Activated CD8-positive, alpha-beta memory T cell treated with anti-CD3 and anti-CD28 coated beads, Interleukin-2, amount 10 ng/mL, durations not matched to agents 7 days and 5 days (primary cell): ENCODE measurements at regions not wholly inside any gene's neighbourhood (a gene's known extent, or its start where the extent isn't known, plus 50 kb on each side); places are given as distances from the start of the nearest gene placed in this dataset.

Experiments used
- ATAC-seq: fragments of 150-1000 bp; cut with Tn5 transposase; one replicate; pipeline ENCODE4 v1.10.0; 2021; ENCODE audit warnings: moderate library complexity
- CTCF ChIA-PET: fragments of 350-600 bp; sonication (Branson Sonifier 250); formaldehyde crosslinking; loops from one replicate; lab custom pipeline; 2021; ENCODE audit warnings: antibody characterized with exemption; lab: Charles Lee
- DNase-seq: peaks from one replicate; pipeline ENCODE4 v3.0.0-alpha.2; 2020
- H3K27ac Mint-ChIP-seq: one replicate; pipeline ENCODE4 v1.8.0; 2021; ENCODE audit warnings: mild to moderate bottlenecking, mixed read lengths
- H3K27me3 Mint-ChIP-seq: one replicate; pipeline ENCODE4 v1.8.0; 2021; ENCODE audit warnings: mixed read lengths
- H3K36me3 Mint-ChIP-seq: one replicate; pipeline ENCODE4 v1.8.0; 2021; ENCODE audit warnings: mild to moderate bottlenecking, mixed read lengths
- H3K4me1 Mint-ChIP-seq: one replicate; pipeline ENCODE4 v1.8.0; 2021; ENCODE audit warnings: mixed read lengths
- H3K4me3 Mint-ChIP-seq: one replicate; pipeline ENCODE4 v1.8.0; 2021; ENCODE audit warnings: mild to moderate bottlenecking, moderate library complexity, mixed read lengths
- H3K9me3 Mint-ChIP-seq: one replicate; pipeline ENCODE4 v1.8.0; 2022; ENCODE audit warnings: low read depth, mixed read lengths

GRCh38 chr16:87194172-87194571 is 123.0 kb downstream of the C16orf95 start:
- Mint-ChIP-seq H3K9me3 (peaks cover 5% of the 10 kb centered on the region), H3K4me3 (no peak overlapping the region), H3K4me1 (no peaks in the 10 kb centered on the region), H3K27ac (no peak overlapping the region), H3K27me3 (peaks cover 3% of the 10 kb centered on the region), H3K36me3 (no peaks in the 10 kb centered on the region)
- CTCF ChIA-PET = no interaction called here
- DNase-seq (no peak), ATAC-seq (no peak)

DNA sequence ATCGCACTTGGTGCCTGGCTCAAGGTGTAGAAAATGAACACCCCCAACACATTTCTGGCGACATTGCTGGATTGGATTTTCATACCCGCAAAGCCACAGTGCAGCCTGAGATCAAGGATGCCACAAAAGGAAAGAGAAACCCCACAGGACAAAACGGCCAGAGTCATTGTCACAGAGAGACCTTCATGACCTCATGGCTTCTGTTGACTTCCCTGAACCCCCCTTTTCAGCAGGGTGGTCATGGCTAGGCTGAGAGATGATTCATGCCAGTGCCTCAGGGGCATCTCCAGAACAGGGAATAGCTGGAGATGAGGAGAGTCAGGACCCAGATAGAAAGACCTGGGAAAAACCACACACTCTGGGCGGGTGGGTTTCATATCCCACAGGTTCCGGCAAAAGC is 122.0 kb downstream of the C16orf95 start:
- ATAC-seq = no peak
- no peak overlapping the region for H3K27ac Mint-ChIP-seq
- no peak overlapping the region for H3K4me3 Mint-ChIP-seq
- no peak for DNase-seq
- CTCF ChIA-PET = no interaction called here
- H3K27me3 Mint-ChIP-seq = peaks cover 3% of the 10 kb centered on the region
- peaks cover 5% of the 10 kb centered on the region for H3K9me3 Mint-ChIP-seq
- H3K36me3 Mint-ChIP-seq = no peaks in the 10 kb centered on the region
- H3K4me1 Mint-ChIP-seq = no peaks in the 10 kb centered on the region

DNA sequence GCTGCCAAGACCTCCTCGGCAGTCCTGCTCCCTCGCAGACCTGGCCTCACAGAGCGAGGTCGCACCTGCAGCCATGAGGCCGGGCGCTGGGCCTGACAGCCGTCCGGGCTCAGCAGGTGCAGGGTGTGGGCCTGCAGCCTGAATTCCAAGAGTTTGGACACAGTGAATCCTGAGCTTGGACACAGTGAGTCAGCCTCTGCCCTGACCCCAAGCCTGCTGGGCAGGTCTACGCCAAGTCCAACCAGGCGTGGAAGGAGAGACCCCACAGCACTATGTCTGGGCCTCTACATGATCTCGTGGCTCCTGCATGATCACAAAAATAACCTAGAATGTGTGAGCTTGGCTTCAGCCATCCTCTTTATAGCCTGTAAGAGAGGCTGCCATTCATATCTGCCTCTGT is 121.0 kb downstream of the C16orf95 start:
- peaks cover 3% of the 10 kb centered on the region for H3K27me3 Mint-ChIP-seq
- DNase-seq (no peak), ATAC-seq (no peak)
- no peak overlapping the region for H3K27ac Mint-ChIP-seq
- no peaks in the 10 kb centered on the region for H3K4me1 Mint-ChIP-seq
- CTCF ChIA-PET = no interaction called here
- no peak overlapping the region for H3K4me3 Mint-ChIP-seq
- H3K36me3 Mint-ChIP-seq = no peaks in the 10 kb centered on the region
- H3K9me3 Mint-ChIP-seq = no peaks in the 10 kb centered on the region

- Mint-ChIP-seq H3K36me3 (no peaks in the 10 kb centered on the region), H3K9me3 (no peaks in the 10 kb centered on the region), H3K4me1 (no peaks in the 10 kb centered on the region), H3K27ac (no peak overlapping the region), H3K4me3 (no peak overlapping the region), H3K27me3 (peaks cover 3% of the 10 kb centered on the region)
- CTCF ChIA-PET = no interaction called here
- DNase-seq = no peak
- ATAC-seq = no peak
Measured at GRCh38 chr16:87196661-87197060, 120.5 kb downstream of the C16orf95 start.

GRCh38 chr16:87198328-87198832 is 118.8 kb downstream of the C16orf95 start:
- Mint-ChIP-seq H3K9me3 (no peaks in the 10 kb centered on the region), H3K4me1 (peaks cover 2% of the 10 kb centered on the region), H3K36me3 (no peaks in the 10 kb centered on the region), H3K27me3 (peaks cover 5% of the 10 kb centered on the region), H3K4me3 (no peak overlapping the region), H3K27ac (no peak overlapping the region)
- CTCF ChIA-PET = no interaction called here
- ATAC-seq = no peak
- no peak for DNase-seq

DNA sequence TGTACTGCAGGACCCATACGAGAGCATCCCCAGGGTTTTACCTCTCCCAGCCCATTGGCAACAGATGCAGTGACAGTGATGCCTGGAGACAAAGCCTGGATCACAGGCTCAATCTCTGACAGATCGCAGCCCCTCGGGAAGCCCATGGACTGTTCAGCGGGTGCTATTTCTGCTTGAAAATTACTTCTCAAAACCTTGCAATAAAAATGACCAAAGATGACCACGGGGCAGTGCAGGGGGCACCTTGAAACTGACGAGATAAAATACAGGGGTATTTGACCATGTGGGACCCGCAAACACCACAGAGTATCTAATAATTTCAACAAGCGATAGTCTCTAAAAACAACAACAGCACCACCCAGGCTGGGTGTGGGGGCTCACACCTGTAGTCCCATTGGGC is 118.3 kb downstream of the C16orf95 start:
- peaks cover 6% of the 10 kb centered on the region for H3K27me3 Mint-ChIP-seq
- DNase-seq (no peak), ATAC-seq (no peak)
- no peak overlapping the region for H3K4me3 Mint-ChIP-seq
- H3K9me3 Mint-ChIP-seq = no peaks in the 10 kb centered on the region
- CTCF ChIA-PET = no interaction called here
- no peaks in the 10 kb centered on the region for H3K36me3 Mint-ChIP-seq
- peaks cover 2% of the 10 kb centered on the region for H3K4me1 Mint-ChIP-seq
- H3K27ac Mint-ChIP-seq = no peak overlapping the region

- CTCF ChIA-PET = no interaction called here
- Mint-ChIP-seq H3K4me1 (peaks cover 2% of the 10 kb centered on the region), H3K4me3 (no peak overlapping the region), H3K27ac (no peak overlapping the region), H3K27me3 (peaks cover 9% of the 10 kb centered on the region), H3K36me3 (no peaks in the 10 kb centered on the region), H3K9me3 (no peaks in the 10 kb centered on the region)
- no peak for ATAC-seq
- no peak for DNase-seq
Measured at GRCh38 chr16:87199379-87199778, 117.8 kb downstream of the C16orf95 start.

GRCh38 chr16:87199901-87200300 is 117.3 kb downstream of the C16orf95 start:
- Mint-ChIP-seq H3K4me1 (peaks cover 2% of the 10 kb centered on the region), H3K36me3 (no peaks in the 10 kb centered on the region), H3K4me3 (no peak overlapping the region), H3K9me3 (no peaks in the 10 kb centered on the region), H3K27ac (no peak overlapping the region), H3K27me3 (peaks cover 13% of the 10 kb centered on the region)
- DNase-seq (no peak), ATAC-seq (no peak)
- CTCF ChIA-PET = no interaction called here

DNA sequence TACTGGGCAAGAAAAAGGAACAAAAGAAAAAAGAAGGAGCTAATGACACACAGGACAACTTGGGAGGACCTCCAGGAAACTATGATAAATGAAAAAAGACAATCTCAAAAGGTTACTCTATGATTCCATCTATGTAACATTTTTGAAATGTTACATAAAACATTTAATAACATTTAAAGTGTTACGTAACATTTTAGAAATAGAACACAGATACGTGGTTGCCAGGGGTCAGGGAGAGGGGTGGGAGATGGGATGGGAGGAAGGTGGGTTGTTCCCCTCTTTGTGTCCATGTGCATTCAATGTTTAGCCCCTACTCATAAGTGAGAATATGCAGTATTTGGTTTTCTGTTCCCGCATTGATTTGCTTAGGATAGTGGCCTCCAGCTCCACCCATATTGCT is 116.6 kb downstream of the C16orf95 start:
- H3K27me3 Mint-ChIP-seq = peaks cover 13% of the 10 kb centered on the region
- no peak overlapping the region for H3K27ac Mint-ChIP-seq
- no peaks in the 10 kb centered on the region for H3K36me3 Mint-ChIP-seq
- CTCF ChIA-PET = interaction anchor here (3.9 kb wide), 1 partner anchor 78 kb away, joined by 42 read pairs; no protein-coding TSS in a partner anchor
- H3K9me3 Mint-ChIP-seq = no peaks in the 10 kb centered on the region
- no peak overlapping the region for H3K4me3 Mint-ChIP-seq
- no peak for DNase-seq
- peaks cover 2% of the 10 kb centered on the region for H3K4me1 Mint-ChIP-seq
- ATAC-seq = no peak

- no peak overlapping the region for H3K27ac Mint-ChIP-seq
Measured at GRCh38 chr16:87201052-87201451, 116.1 kb downstream of the C16orf95 start.

DNA sequence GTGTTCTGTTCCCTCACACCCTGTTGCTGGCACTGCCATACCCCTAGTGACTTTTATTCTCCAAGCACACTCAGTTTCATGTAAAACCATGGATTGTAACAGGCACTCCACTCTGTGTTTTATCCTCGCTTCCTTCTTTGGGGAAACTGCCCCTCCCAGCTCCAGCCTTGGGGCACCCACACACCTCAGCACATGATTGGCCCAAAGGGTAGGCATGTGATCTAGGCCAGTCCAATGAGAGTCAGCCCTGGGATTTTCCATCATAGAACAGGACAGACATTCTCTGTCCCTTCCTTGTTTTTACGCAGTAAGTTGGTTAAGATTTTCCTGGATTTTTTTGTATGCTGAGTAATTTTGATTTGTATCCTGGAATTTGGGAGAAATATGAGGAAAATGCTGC is 115.4 kb downstream of the C16orf95 start:
- CTCF ChIA-PET = interaction anchor here (0.6 to 3.9 kb wide), 7 partner anchors 12 to 76 kb away, joined by 3 to 42 read pairs (median 3); no protein-coding TSS in a partner anchor
- no peak for ATAC-seq
- H3K9me3 Mint-ChIP-seq = no peaks in the 10 kb centered on the region

More at GRCh38 chr16:87201052-87201451, 116.1 kb downstream of the C16orf95 start:
- Mint-ChIP-seq H3K27me3 (peaks cover 13% of the 10 kb centered on the region), H3K9me3 (no peaks in the 10 kb centered on the region), H3K36me3 (no peaks in the 10 kb centered on the region), H3K4me1 (peaks cover 2% of the 10 kb centered on the region), H3K4me3 (no peak overlapping the region)
- ATAC-seq (no peak), DNase-seq (no peak)
- CTCF ChIA-PET = interaction anchor here (1.2 to 3.9 kb wide), 2 partner anchors 17 to 77 kb away, joined by 3 to 42 read pairs; no protein-coding TSS in a partner anchor

DNA sequence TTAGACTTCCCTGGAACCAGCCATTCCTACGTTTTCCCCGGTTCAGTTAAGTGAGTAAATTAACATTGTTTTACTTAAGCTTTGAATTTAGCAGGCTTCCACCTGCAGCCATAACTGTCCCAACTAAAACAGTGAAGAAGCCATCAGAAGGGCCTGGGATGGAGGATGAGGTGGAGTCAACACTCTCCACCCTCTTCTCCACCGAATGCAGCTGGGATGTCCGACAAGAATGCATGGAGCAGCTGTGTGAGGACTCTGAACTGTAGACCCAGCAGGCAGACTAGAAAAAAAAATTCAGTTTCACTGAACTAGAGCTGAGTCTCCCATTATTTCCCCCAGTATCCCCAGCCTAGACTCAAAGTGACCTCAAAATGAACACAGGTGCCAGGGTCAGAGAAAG is 114.8 kb downstream of the C16orf95 start:
- Mint-ChIP-seq H3K36me3 (no peaks in the 10 kb centered on the region), H3K9me3 (no peaks in the 10 kb centered on the region), H3K27ac (no peak overlapping the region), H3K4me3 (no peak overlapping the region), H3K27me3 (peaks cover 13% of the 10 kb centered on the region), H3K4me1 (peaks cover 2% of the 10 kb centered on the region)
- CTCF ChIA-PET = interaction anchor here (1.1 to 3.9 kb wide), 7 partner anchors 13 to 76 kb away, joined by 3 to 42 read pairs (median 3); no protein-coding TSS in a partner anchor
- DNase-seq (no peak), ATAC-seq (no peak)

More for the DNA sequence above, 115.4 kb downstream of the C16orf95 start:
- no peak for DNase-seq
- Mint-ChIP-seq H3K27me3 (peaks cover 13% of the 10 kb centered on the region), H3K4me3 (no peak overlapping the region), H3K36me3 (no peaks in the 10 kb centered on the region), H3K4me1 (peaks cover 2% of the 10 kb centered on the region), H3K27ac (no peak overlapping the region)

DNA sequence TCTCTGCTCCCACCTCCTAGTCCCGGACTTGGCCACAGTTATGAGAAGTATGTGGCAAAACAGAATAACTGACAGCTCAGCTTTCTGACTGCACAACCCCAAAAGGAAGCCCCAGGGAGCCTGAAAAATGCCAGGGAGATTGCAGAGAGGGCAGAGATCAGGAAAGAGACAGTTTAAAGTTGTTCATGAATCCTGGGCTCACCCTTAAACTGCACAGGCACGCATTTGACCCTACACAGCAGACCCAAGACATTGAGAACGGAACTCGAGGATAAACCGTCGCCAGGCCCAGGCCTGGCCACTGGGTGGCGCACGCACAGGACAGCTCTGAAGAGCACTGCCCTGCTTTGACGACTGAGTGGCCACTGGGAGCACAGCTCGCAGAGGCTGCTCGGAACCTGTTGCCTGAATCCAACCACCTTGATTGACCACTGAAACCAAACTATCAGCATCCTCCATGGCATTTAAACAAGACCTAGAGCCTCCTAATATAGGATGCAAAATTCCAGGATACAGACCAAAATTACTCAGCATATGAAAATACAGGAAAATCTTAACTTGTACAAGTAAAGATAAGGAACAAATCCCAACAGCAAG is 114.0 kb downstream of the C16orf95 start:
- H3K4me1 Mint-ChIP-seq = peaks cover 2% of the 10 kb centered on the region
- H3K9me3 Mint-ChIP-seq = no peaks in the 10 kb centered on the region
- H3K27ac Mint-ChIP-seq = no peak overlapping the region
- no peaks in the 10 kb centered on the region for H3K36me3 Mint-ChIP-seq
- peak; percentile 85 for ATAC-seq
- H3K4me3 Mint-ChIP-seq = no peak overlapping the region
- peak; percentile 67 for DNase-seq
- peaks cover 13% of the 10 kb centered on the region for H3K27me3 Mint-ChIP-seq
- CTCF ChIA-PET = interaction anchor here (1.0 to 3.9 kb wide), 5 partner anchors 18 to 82 kb away, joined by 3 to 42 read pairs (median 4); no protein-coding TSS in a partner anchor
